HEK293 (cell line): ENCODE measurements at regions not wholly inside any gene's neighbourhood (a gene's known extent, or its start where the extent isn't known, plus 50 kb on each side); places are given as distances from the start of the nearest gene placed in this dataset.

Experiments used
- BCL11A ChIP-seq: fragments of 450-650 bp; formaldehyde crosslinking; IDR thresholded peaks from 2 replicates; pipeline ENCODE4 v1.5.1; 2016; ENCODE audit warnings: low read depth, missing biosample characterization, missing genetic modification characterization
- CTCF ChIP-seq: fragments of 450-650 bp; formaldehyde crosslinking; IDR thresholded peaks from 2 replicates; pipeline ENCODE4 v1.5.1; 2016; ENCODE audit warnings: missing biosample characterization, missing genetic modification characterization
- EGR2 ChIP-seq: fragments of 450-650 bp; formaldehyde crosslinking; IDR thresholded peaks from 2 replicates; pipeline ENCODE4 v1.5.1; 2016; ENCODE audit warnings: low read depth, missing biosample characterization, missing genetic modification characterization
- SCRT2 ChIP-seq: fragments of 450-650 bp; formaldehyde crosslinking; IDR thresholded peaks from 2 replicates; pipeline ENCODE4 v1.5.1; 2016; ENCODE audit warnings: missing biosample characterization, missing genetic modification characterization
- ZBTB44 ChIP-seq: fragments of 450-650 bp; IDR thresholded peaks from 2 replicates; pipeline ENCODE4 v1.5.1; 2018; ENCODE audit warnings: missing biosample characterization, mild to moderate bottlenecking, missing genetic modification characterization
- ZNF398 ChIP-seq: fragments of 450-650 bp; formaldehyde crosslinking; IDR thresholded peaks from 2 replicates; pipeline ENCODE4 v1.5.1; 2017; ENCODE audit warnings: missing biosample characterization, missing genetic modification characterization
- ZNF561 ChIP-seq: fragments of 450-650 bp; IDR thresholded peaks from 2 replicates; pipeline ENCODE4 v1.5.1; 2018; ENCODE audit warnings: missing biosample characterization, missing genetic modification characterization, borderline replicate concordance
- TF ChIP-seq, protein P1 (sequence below): fragments of 450-650 bp; formaldehyde crosslinking; IDR thresholded peaks from 2 replicates; pipeline ENCODE4 v1.5.1; 2016; ENCODE audit warnings: missing biosample characterization, missing genetic modification characterization

DNA sequence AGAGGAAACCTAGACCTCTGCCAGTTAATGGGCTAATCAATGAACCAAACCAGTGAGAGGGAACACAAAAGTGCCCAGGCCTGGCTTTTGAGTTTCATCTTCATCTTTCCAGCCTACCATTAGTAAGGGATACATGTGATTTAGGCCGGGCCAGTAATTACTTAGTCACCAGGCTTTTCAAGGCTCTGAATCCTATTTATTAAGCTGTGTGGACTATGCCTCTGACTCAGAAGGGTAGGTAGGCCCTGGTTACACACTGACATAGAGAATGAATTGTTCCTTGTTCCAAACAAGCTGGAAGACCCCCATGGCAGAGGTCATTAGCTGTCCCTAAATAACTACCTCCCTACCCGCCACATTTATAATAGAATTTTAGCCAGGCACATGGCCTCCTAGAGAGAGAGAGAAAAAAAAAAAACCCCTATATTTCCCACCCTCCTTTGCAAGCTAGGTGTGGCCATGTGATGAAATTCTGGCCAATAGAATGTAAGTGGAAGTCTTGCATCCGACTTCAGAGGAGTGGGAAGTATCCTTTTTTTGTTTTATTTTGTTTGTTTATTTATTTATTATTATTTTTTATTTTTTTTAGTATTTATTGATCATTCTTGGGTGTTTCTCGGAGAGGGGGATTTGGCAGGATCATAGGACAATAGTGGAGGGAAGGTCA, 112.3 kb upstream of the BCOR start:
- no peak for TF ChIP-seq CTCF (tag by site-specific recombination)
- TF ChIP-seq ZBTB44 (tag by site-specific recombination) = no peak
- TF ChIP-seq, protein P1, sequence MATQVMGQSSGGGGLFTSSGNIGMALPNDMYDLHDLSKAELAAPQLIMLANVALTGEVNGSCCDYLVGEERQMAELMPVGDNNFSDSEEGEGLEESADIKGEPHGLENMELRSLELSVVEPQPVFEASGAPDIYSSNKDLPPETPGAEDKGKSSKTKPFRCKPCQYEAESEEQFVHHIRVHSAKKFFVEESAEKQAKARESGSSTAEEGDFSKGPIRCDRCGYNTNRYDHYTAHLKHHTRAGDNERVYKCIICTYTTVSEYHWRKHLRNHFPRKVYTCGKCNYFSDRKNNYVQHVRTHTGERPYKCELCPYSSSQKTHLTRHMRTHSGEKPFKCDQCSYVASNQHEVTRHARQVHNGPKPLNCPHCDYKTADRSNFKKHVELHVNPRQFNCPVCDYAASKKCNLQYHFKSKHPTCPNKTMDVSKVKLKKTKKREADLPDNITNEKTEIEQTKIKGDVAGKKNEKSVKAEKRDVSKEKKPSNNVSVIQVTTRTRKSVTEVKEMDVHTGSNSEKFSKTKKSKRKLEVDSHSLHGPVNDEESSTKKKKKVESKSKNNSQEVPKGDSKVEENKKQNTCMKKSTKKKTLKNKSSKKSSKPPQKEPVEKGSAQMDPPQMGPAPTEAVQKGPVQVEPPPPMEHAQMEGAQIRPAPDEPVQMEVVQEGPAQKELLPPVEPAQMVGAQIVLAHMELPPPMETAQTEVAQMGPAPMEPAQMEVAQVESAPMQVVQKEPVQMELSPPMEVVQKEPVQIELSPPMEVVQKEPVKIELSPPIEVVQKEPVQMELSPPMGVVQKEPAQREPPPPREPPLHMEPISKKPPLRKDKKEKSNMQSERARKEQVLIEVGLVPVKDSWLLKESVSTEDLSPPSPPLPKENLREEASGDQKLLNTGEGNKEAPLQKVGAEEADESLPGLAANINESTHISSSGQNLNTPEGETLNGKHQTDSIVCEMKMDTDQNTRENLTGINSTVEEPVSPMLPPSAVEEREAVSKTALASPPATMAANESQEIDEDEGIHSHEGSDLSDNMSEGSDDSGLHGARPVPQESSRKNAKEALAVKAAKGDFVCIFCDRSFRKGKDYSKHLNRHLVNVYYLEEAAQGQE (tag by site-specific recombination) = no peak
- TF ChIP-seq ZNF398 (tag by site-specific recombination) = no peak
- no peak for TF ChIP-seq ZNF561 (tag by site-specific recombination)
- TF ChIP-seq BCL11A (tag by site-specific recombination) = no peak
- TF ChIP-seq SCRT2 (tag by site-specific recombination) = no peak
- no peak for TF ChIP-seq EGR2 (tag by site-specific recombination)
